WTC11 (cell line): ENCODE measurements at regions not wholly inside any gene's neighbourhood (a gene's known extent, or its start where the extent isn't known, plus 50 kb on each side); places are given as distances from the start of the nearest gene placed in this dataset.

Experiments used
- ATAC-seq: fragments of 200-7000 bp; cut with Tn5 transposase; 2 replicates; pipeline ENCODE4 v1.10.0; 2021; ENCODE audit warnings: mild to moderate bottlenecking, moderate library complexity
- CTCF ChIA-PET: fragments of 300-600 bp; sonication (Branson Sonifier 250); formaldehyde crosslinking; loops from one replicate; lab custom pipeline; 2021; ENCODE audit warnings: antibody characterized with exemption; lab: Charles Lee
- POLR2A ChIA-PET: fragments of 350-600 bp; sonication (Branson Sonifier 250); formaldehyde crosslinking; loops from one replicate; lab custom pipeline; 2021; ENCODE audit warnings: antibody characterized with exemption; lab: Charles Lee
- DNase-seq: peaks from one replicate; pipeline ENCODE4 v3.0.0; 2021; ENCODE audit warnings: low spot score
- H3K27ac Mint-ChIP-seq: 2 replicates; pipeline ENCODE4 v1.8.0; 2021; ENCODE audit warnings: mixed read lengths
- H3K27me3 Mint-ChIP-seq: 2 replicates; pipeline ENCODE4 v1.8.0; 2021; ENCODE audit warnings: low read depth, mild to moderate bottlenecking, moderate library complexity, mixed read lengths
- H3K36me3 Mint-ChIP-seq: 2 replicates; pipeline ENCODE4 v1.8.0; 2021; ENCODE audit warnings: mixed read lengths
- H3K4me1 Mint-ChIP-seq: 2 replicates; pipeline ENCODE4 v1.8.0; 2022; ENCODE audit warnings: mixed read lengths
- H3K4me3 Mint-ChIP-seq: 2 replicates; pipeline ENCODE4 v1.8.0; 2021; ENCODE audit warnings: mild to moderate bottlenecking, moderate library complexity, mixed read lengths
- H3K9me3 Mint-ChIP-seq: 2 replicates; pipeline ENCODE4 v1.8.0; 2021; ENCODE audit warnings: mixed read lengths
- EMX1 ChIP-seq: fragments of 250-450 bp; sonication (Bioruptor Pico); IDR thresholded peaks from 2 replicates; pipeline ENCODE4 v1.8.0; 2021; ENCODE audit warnings: mild to moderate bottlenecking
- FOXK1 ChIP-seq: sonication (generic); formaldehyde crosslinking; IDR thresholded peaks from 2 replicates; pipeline ENCODE4 v1.8.0; 2022; ENCODE audit warnings: mild to moderate bottlenecking, moderate library complexity, missing genetic modification reagents
- FOXP1 ChIP-seq: sonication (generic); formaldehyde crosslinking; IDR thresholded peaks from 2 replicates; pipeline ENCODE4 v1.8.0; 2022; ENCODE audit warnings: missing genetic modification reagents, mild to moderate bottlenecking, moderate library complexity, borderline replicate concordance
- HMGA2 ChIP-seq: fragments of 250-450 bp; sonication (Bioruptor Pico); IDR thresholded peaks from 2 replicates; pipeline ENCODE4 v1.4.0; 2021; ENCODE audit warnings: mild to moderate bottlenecking, moderate library complexity
- NFATC4 ChIP-seq: fragments of 250-450 bp; sonication (Bioruptor Pico); IDR thresholded peaks from 2 replicates; pipeline ENCODE4 v1.9.0; 2021; ENCODE audit warnings: mild to moderate bottlenecking
- NFE2L1 ChIP-seq: sonication (generic); formaldehyde crosslinking; IDR thresholded peaks from 2 replicates; pipeline ENCODE4 v1.8.1; 2023; ENCODE audit warnings: missing genetic modification reagents
- NFYB ChIP-seq: sonication (generic); formaldehyde crosslinking; conservative IDR thresholded peaks from 2 replicates; pipeline ENCODE4 v1.8.0; 2022; ENCODE audit warnings: low read depth, missing genetic modification reagents
- NR1H2 ChIP-seq: sonication (generic); formaldehyde crosslinking; IDR thresholded peaks from 2 replicates; pipeline ENCODE4 v1.9.0; 2021; ENCODE audit warnings: mild to moderate bottlenecking, moderate library complexity, missing genetic modification reagents
- OVOL2 ChIP-seq: fragments of 250-450 bp; sonication (Bioruptor Pico); IDR thresholded peaks from 2 replicates; pipeline ENCODE4 v1.9.0; 2021; ENCODE audit warnings: mild to moderate bottlenecking, borderline replicate concordance
- PRRX2 ChIP-seq: fragments of 250-450 bp; sonication (Bioruptor Pico); IDR thresholded peaks from 2 replicates; pipeline ENCODE4 v1.8.0; 2021; ENCODE audit warnings: mild to moderate bottlenecking
- RORB ChIP-seq: fragments of 250-450 bp; sonication (Bioruptor Pico); IDR thresholded peaks from 2 replicates; pipeline ENCODE4 v1.9.0; 2021; ENCODE audit warnings: mild to moderate bottlenecking
- SMAD3 ChIP-seq: sonication (generic); formaldehyde crosslinking; IDR thresholded peaks from 2 replicates; pipeline ENCODE4 v1.8.0; 2022; ENCODE audit warnings: missing genetic modification reagents, mild to moderate bottlenecking, borderline replicate concordance
- SOX15 ChIP-seq: fragments of 250-450 bp; sonication (Bioruptor Pico); IDR thresholded peaks from 2 replicates; pipeline ENCODE4 v1.9.0; 2021; ENCODE audit warnings: mild to moderate bottlenecking
- TCF7 ChIP-seq: sonication (generic); formaldehyde crosslinking; IDR thresholded peaks from 2 replicates; pipeline ENCODE4 v1.8.0; 2022; ENCODE audit warnings: mild to moderate bottlenecking, low read depth, missing genetic modification reagents, moderate library complexity
- TEAD1 ChIP-seq: sonication (generic); formaldehyde crosslinking; IDR thresholded peaks from 2 replicates; pipeline ENCODE4 v1.8.0; 2022; ENCODE audit warnings: mild to moderate bottlenecking, missing genetic modification reagents
- TP53 ChIP-seq: sonication (generic); formaldehyde crosslinking; IDR thresholded peaks from 2 replicates; pipeline ENCODE4 v1.8.1; 2023; ENCODE audit warnings: mild to moderate bottlenecking, missing genetic modification reagents
- ZNF138 ChIP-seq: sonication (generic); formaldehyde crosslinking; conservative IDR thresholded peaks from 2 replicates; pipeline ENCODE4 v1.8.1; 2022; ENCODE audit warnings: mild to moderate bottlenecking, moderate library complexity, missing genetic modification reagents
- ZNF671 ChIP-seq: fragments of 250-450 bp; sonication (Bioruptor Pico); IDR thresholded peaks from 2 replicates; pipeline ENCODE4 v1.8.0; 2021; ENCODE audit warnings: mild to moderate bottlenecking
- TF ChIP-seq, protein P1 (sequence below): sonication (generic); formaldehyde crosslinking; IDR thresholded peaks from 2 replicates; pipeline ENCODE4 v1.8.0; 2022; ENCODE audit warnings: missing genetic modification reagents
- TF ChIP-seq, protein P2 (sequence below): sonication (generic); formaldehyde crosslinking; IDR thresholded peaks from 2 replicates; pipeline ENCODE4 v1.8.0; 2023; ENCODE audit warnings: missing genetic modification reagents, mild to moderate bottlenecking, borderline replicate concordance
- TF ChIP-seq, protein P3 (sequence below): sonication (generic); formaldehyde crosslinking; IDR thresholded peaks from 2 replicates; pipeline ENCODE4 v1.8.0; 2022; ENCODE audit warnings: mild to moderate bottlenecking, missing genetic modification reagents
- TF ChIP-seq, protein P4 (sequence below): sonication (generic); formaldehyde crosslinking; conservative IDR thresholded peaks from 2 replicates; pipeline ENCODE4 v1.8.1; 2023; ENCODE audit warnings: mild to moderate bottlenecking, low read depth, missing genetic modification reagents, moderate library complexity

DNA sequence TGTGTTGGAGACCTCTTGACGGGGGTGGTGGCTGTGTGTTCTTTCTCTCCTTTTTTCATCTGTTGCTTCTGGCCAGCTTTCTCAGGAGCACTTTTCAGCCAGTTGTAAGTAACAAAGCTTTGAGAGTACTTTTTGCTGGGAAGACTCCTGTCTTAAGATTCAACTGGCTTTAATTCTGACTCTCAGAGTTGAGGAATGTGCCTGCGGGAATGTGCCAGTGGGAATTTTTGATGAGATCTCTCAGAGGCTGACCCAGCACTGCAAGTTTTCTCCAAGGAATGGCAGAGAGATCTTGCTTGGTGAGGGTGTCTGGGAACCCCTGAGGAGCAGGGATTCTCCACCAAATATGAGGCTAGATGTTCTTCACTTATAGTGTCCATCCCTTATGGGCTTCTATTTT lies 91.6 kb upstream of the OR9Q1 start:
- H3K36me3 Mint-ChIP-seq = no peaks in the 10 kb centered on the region
- no peak for TF ChIP-seq EMX1 (CRISPR knock-in tag)
- TF ChIP-seq OVOL2 (CRISPR knock-in tag) = no peak
- TF ChIP-seq FOXK1 (CRISPR knock-in tag) = no peak
- TF ChIP-seq, protein P1, sequence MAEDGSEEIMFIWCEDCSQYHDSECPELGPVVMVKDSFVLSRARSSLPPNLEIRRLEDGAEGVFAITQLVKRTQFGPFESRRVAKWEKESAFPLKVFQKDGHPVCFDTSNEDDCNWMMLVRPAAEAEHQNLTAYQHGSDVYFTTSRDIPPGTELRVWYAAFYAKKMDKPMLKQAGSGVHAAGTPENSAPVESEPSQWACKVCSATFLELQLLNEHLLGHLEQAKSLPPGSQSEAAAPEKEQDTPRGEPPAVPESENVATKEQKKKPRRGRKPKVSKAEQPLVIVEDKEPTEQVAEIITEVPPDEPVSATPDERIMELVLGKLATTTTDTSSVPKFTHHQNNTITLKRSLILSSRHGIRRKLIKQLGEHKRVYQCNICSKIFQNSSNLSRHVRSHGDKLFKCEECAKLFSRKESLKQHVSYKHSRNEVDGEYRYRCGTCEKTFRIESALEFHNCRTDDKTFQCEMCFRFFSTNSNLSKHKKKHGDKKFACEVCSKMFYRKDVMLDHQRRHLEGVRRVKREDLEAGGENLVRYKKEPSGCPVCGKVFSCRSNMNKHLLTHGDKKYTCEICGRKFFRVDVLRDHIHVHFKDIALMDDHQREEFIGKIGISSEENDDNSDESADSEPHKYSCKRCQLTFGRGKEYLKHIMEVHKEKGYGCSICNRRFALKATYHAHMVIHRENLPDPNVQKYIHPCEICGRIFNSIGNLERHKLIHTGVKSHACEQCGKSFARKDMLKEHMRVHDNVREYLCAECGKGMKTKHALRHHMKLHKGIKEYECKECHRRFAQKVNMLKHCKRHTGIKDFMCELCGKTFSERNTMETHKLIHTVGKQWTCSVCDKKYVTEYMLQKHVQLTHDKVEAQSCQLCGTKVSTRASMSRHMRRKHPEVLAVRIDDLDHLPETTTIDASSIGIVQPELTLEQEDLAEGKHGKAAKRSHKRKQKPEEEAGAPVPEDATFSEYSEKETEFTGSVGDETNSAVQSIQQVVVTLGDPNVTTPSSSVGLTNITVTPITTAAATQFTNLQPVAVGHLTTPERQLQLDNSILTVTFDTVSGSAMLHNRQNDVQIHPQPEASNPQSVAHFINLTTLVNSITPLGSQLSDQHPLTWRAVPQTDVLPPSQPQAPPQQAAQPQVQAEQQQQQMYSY (CRISPR knock-in tag) = no peak
- TF ChIP-seq NFATC4 (CRISPR knock-in tag) = no peak
- no peaks in the 10 kb centered on the region for H3K4me1 Mint-ChIP-seq
- no peak overlapping the region for H3K27ac Mint-ChIP-seq
- CTCF ChIA-PET = interaction anchor here (0.8 kb wide), 1 partner anchor 354 kb away, joined by 6 read pairs; no protein-coding TSS in a partner anchor
- no peak overlapping the region for H3K4me3 Mint-ChIP-seq
- DNase-seq (no peak), ATAC-seq (no peak)
- no peaks in the 10 kb centered on the region for H3K27me3 Mint-ChIP-seq
- peaks cover 4% of the 10 kb centered on the region; the same call in 1 of the 2 replicates for H3K9me3 Mint-ChIP-seq
- POLR2A ChIA-PET = no interaction called here

DNA sequence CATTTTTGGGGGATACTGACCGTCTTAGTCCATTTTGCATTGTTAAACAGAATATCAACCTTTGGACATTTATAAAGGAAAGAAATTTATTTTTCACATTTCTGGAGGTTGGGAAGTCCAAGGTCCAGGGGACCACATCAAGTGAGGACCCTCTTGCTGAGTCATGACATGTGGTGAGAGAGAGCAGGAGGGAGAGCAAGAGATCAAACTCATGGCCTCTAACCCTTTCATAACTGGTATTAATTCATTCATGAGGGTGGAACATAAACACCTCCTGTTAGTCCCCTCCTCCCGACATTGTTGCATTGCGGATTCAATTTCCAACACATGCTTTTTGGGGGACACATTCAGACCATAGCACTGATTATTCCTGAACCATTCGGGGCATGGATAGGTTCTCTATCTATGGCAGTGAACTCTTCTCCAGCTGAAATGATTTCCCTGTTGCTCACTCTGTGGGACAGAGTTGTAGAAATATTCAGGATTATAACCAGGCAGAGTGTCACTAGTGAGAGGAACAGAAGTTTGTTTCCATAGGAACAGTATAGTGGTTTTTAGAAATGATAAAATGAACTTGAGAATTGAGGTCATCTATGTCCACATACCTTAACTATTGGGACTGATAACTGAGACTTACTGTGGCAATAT lies 88.2 kb upstream of the OR9Q1 start:
- Mint-ChIP-seq H3K9me3 (no peaks in the 10 kb centered on the region), H3K4me3 (no peak overlapping the region), H3K27ac (no peak overlapping the region), H3K36me3 (no peaks in the 10 kb centered on the region), H3K4me1 (peaks cover 5% of the 10 kb centered on the region), H3K27me3 (no peaks in the 10 kb centered on the region)
- ChIA-PET CTCF (no interaction called here), POLR2A (interaction anchor here (0.5 kb wide), 1 partner anchor 55 kb away, joined by 4 read pairs; no protein-coding TSS in a partner anchor)
- no peak for DNase-seq
- ATAC-seq = no peak
- TF ChIP-seq PRRX2 (CRISPR knock-in tag) (no peak), FOXP1 (CRISPR knock-in tag) (no peak), SOX15 (CRISPR knock-in tag) (no peak), TP53 (CRISPR knock-in tag) (no peak), RORB (CRISPR knock-in tag) (no peak), TCF7 (CRISPR knock-in tag) (no peak), ZNF138 (CRISPR knock-in tag) (no peak), NFE2L1 (CRISPR knock-in tag) (no peak), ZNF671 (CRISPR knock-in tag) (no peak), TEAD1 (no peak), NR1H2 (CRISPR knock-in tag) (no peak), NFYB (CRISPR knock-in tag) (no peak), SMAD3 (no peak), HMGA2 (CRISPR knock-in tag) (no peak)
- TF ChIP-seq, protein P1 (CRISPR knock-in tag) = no peak
- TF ChIP-seq, protein P2, sequence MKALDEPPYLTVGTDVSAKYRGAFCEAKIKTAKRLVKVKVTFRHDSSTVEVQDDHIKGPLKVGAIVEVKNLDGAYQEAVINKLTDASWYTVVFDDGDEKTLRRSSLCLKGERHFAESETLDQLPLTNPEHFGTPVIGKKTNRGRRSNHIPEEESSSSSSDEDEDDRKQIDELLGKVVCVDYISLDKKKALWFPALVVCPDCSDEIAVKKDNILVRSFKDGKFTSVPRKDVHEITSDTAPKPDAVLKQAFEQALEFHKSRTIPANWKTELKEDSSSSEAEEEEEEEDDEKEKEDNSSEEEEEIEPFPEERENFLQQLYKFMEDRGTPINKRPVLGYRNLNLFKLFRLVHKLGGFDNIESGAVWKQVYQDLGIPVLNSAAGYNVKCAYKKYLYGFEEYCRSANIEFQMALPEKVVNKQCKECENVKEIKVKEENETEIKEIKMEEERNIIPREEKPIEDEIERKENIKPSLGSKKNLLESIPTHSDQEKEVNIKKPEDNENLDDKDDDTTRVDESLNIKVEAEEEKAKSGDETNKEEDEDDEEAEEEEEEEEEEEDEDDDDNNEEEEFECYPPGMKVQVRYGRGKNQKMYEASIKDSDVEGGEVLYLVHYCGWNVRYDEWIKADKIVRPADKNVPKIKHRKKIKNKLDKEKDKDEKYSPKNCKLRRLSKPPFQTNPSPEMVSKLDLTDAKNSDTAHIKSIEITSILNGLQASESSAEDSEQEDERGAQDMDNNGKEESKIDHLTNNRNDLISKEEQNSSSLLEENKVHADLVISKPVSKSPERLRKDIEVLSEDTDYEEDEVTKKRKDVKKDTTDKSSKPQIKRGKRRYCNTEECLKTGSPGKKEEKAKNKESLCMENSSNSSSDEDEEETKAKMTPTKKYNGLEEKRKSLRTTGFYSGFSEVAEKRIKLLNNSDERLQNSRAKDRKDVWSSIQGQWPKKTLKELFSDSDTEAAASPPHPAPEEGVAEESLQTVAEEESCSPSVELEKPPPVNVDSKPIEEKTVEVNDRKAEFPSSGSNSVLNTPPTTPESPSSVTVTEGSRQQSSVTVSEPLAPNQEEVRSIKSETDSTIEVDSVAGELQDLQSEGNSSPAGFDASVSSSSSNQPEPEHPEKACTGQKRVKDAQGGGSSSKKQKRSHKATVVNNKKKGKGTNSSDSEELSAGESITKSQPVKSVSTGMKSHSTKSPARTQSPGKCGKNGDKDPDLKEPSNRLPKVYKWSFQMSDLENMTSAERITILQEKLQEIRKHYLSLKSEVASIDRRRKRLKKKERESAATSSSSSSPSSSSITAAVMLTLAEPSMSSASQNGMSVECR (CRISPR knock-in tag) = no peak
- TF ChIP-seq, protein P3, sequence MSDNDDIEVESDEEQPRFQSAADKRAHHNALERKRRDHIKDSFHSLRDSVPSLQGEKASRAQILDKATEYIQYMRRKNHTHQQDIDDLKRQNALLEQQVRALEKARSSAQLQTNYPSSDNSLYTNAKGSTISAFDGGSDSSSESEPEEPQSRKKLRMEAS (CRISPR knock-in tag) = no peak
- TF ChIP-seq, protein P4, sequence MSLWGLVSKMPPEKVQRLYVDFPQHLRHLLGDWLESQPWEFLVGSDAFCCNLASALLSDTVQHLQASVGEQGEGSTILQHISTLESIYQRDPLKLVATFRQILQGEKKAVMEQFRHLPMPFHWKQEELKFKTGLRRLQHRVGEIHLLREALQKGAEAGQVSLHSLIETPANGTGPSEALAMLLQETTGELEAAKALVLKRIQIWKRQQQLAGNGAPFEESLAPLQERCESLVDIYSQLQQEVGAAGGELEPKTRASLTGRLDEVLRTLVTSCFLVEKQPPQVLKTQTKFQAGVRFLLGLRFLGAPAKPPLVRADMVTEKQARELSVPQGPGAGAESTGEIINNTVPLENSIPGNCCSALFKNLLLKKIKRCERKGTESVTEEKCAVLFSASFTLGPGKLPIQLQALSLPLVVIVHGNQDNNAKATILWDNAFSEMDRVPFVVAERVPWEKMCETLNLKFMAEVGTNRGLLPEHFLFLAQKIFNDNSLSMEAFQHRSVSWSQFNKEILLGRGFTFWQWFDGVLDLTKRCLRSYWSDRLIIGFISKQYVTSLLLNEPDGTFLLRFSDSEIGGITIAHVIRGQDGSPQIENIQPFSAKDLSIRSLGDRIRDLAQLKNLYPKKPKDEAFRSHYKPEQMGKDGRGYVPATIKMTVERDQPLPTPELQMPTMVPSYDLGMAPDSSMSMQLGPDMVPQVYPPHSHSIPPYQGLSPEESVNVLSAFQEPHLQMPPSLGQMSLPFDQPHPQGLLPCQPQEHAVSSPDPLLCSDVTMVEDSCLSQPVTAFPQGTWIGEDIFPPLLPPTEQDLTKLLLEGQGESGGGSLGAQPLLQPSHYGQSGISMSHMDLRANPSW = no peak
